Ammon's horn (tissue), 1 donor: ENCODE measurements at regions not wholly inside any gene's neighbourhood (a gene's known extent, or its start where the extent isn't known, plus 50 kb on each side); places are given as distances from the start of the nearest gene placed in this dataset.

Experiments
- DNase-seq: peaks from one replicate; pipeline ENCODE4 v3.0.0-alpha.2; 2016; ENCODE audit warnings: low spot score

- no peak for DNase-seq
Measured at GRCh38 chr10:123526356-123527064, 139.6 kb upstream of the GPR26 start.

DNA sequence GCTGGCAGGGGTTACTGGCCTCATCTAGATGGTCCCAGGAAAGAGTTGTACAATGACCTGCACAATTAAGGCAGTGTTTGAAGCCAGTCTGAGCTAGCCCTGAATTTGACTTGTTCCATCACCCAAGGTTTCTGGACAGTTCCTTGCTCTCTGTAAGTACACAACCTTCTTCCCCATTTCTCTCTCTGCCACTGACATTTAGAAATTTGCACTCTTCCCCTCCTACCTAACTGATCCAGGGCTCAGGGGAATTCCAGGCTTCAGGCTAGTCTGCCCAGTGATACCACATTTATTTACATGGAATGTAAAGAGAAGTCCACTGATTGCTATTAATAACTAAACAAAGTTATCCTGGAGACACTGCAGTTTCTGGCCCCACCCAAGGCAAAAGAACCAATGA is 139.0 kb upstream of the GPR26 start:
- no peak for DNase-seq

- no peak for DNase-seq
Measured at GRCh38 chr10:123529146-123529760, 136.9 kb upstream of the GPR26 start.

- peak; percentile 16 for DNase-seq
Measured at GRCh38 chr10:123530166-123530870, 135.8 kb upstream of the GPR26 start.

- DNase-seq = no peak
Measured at GRCh38 chr10:123535386-123535785, 130.8 kb upstream of the GPR26 start.

- DNase-seq = no peak
Measured at GRCh38 chr10:123536176-123536845, 129.8 kb upstream of the GPR26 start.

GRCh38 chr10:123537188-123537961 is 128.8 kb upstream of the GPR26 start:
- DNase-seq = no peak

DNA sequence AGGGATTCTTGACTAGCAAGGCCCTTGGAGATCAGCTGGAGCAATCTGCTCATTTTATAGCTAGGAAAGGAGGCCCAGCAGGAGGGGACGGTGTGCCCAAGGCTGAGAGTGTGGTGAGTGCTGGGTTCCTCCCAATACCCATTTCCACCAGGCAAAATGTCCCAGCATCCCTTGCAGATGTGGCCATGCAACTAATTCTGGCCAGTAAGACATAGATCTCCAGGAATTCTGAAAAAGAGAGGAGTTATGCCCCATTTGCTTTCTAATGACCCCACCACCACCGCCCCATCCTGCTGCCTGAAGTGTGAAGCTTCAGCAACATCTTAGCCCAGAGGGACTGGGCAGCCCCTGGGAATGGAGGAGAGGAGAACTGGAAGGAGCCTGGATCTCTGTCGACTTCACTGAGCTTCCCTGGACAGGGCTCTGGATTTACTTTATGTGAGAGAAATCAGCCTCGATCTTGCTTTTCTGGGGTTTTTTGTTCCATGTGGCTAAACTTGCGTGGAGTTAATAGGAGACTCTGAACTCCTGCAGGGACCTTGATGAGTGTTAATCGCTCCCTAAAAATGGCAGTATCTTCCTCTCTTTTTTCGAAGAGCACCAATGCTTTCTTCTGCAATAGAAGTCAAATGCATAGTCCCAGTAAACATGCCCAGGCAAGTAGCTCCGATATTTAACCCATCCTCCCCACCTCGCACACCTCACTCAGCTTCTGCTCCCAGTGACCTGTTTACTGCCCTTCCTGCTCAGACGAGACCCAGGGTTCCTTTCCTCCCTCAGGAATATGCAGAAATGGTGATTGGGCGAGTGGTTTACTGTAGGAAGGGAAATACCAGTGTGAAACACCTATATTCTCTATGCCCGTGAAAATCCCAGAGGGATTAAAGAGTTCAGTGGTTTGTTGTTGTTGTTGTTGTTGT is 127.5 kb upstream of the GPR26 start:
- no peak for DNase-seq

DNA sequence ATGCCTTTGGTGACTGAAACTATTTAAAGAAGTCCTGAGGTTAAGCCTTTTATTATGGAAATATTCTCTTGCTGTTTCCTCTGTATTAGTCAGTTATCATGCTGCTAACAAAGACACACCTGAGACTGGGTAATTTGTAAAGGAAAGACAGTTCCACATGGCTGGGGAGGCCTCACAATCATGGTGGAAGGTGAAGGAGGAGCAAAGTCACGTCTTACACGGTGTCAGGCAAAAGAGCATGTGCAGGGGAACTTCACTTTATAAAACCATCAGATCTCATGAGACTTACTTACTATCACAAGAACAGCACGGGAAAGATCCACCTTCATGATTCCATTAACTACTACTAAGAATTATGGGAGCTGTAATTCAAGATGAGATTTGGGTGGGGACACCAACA is 121.2 kb upstream of the GPR26 start:
- DNase-seq = no peak

DNA sequence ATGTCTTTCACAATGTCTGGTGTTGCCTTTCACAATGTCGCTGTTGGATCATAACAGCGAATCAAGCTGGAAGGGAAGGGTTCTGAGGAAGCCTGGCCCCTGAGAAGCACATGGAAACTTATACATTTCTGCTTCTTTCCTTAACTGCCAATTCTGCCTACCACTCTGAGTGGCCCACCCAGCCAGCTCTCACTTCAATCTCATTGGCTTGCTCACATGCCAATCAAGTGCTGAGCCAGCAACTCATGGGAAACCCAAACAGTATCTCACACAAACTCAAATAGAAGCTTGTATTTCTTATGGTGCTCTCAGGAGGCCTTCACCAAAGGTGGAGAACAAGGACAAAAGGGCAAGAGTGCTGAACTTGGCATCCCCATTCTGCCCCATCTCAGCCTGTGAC is 117.4 kb upstream of the GPR26 start:
- DNase-seq = no peak

- no peak for DNase-seq
Measured at GRCh38 chr10:123549761-123550454, 116.2 kb upstream of the GPR26 start.

DNA sequence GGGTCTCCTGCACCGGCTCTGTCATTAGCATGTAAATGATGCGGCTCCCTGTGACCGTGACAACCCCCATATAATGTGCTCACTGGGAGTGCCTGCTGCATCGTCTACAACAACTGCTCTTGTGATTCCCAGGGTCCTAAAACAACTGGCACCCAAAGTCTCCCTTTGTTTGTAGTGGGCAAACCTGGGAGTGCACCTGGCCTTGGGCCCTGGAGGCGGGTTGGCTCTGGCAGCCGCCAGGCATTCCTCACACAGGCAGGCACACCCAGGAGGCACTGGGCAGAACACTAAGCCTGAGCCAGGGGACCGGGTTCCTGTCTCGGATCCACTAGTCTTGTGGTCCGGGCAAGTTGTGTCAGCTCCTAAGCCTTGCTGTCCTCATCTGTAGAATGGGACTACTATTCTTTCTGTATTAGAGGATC is 115.5 kb upstream of the GPR26 start:
- no peak for DNase-seq

DNA sequence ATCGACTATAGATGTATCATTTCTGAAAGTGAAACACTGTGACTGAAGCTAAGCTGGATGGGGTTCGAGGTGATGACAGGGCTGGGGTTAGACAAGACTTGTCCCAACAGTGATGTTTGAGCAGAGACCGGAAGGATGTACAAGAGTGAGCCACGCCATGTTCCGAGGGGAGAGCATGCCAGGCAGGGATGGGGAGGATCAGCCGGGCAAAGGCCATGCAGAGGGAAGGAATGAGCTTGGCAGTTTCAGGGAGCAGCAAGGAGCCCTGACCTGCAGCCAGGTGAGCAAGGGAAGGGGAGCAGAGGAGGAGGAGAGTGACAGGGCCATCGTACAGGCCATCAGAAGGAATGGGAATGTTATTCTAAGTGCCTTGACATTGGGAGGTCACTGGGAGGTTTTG is 114.9 kb upstream of the GPR26 start:
- no peak for DNase-seq

- DNase-seq = no peak
Measured at GRCh38 chr10:123552760-123553554, 113.2 kb upstream of the GPR26 start.

GRCh38 chr10:123553810-123554430 is 112.2 kb upstream of the GPR26 start:
- DNase-seq = no peak

- DNase-seq = no peak
Measured at GRCh38 chr10:123554656-123555055, 111.5 kb upstream of the GPR26 start.

- DNase-seq = no peak
Measured at GRCh38 chr10:123555616-123556015, 110.5 kb upstream of the GPR26 start.

DNA sequence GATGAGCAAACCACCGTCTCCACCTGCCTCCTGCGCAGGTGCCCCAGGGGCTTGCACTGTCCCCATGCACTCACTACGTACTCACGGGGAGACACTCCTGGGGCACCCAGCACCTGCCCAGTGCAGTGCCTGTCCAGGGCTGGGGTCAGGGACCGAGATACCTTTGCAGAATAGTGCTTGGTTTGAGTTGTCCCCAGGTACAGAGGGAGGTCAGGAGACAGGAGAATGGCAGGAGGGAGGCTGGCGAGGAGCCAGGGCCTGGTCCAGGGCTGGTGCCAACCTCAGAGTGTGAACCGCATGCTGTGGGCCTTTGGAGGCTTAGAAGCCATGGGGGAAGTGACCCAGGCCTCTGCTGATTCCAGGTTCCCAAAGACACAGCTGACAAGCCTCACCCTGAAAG is 110.1 kb upstream of the GPR26 start:
- no peak for DNase-seq

DNA sequence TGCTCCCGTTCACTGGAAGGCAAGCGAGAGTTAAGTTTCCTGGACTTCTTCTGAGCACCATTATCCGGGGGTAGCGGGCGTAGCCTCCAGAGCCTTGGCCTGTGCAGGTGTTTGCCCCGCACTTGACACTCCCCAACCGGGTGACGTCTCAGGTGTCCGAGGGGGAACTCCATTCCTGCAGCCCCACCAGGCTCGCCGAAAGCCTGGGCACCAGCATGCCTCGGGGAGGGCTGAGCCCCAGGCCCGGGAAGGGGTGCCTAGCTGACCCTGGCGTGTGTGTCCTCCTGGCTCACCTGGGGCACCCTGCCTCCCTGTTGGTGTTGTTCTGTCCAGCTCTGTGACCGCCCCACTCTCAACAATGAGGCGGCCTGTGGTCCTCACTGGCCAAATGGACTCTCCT is 109.4 kb upstream of the GPR26 start:
- no peak for DNase-seq
